OCI-LY7 (cell line): ENCODE measurements at regions not wholly inside any gene's neighbourhood (a gene's known extent, or its start where the extent isn't known, plus 50 kb on each side); places are given as distances from the start of the nearest gene placed in this dataset.
"Not testable (repeated sequence)": the region's sequence is repeated elsewhere in the genome, so short reads cannot be mapped to it uniquely, and the experiment has no call there.

Experiments used
- EZH2phosphoT487 ChIP-seq: fragments of 200-600 bp; sonication (generic); IDR thresholded peaks from 2 replicates; pipeline ENCODE4 v1.6.1; 2018; ENCODE audit warnings: low read depth, borderline replicate concordance, mild to moderate bottlenecking, mixed run types, antibody characterized with exemption, low read length, moderate library complexity, mixed read lengths
- TF ChIP-seq, protein P1 (sequence below): fragments of 200-600 bp; sonication (generic); conservative IDR thresholded peaks from 2 replicates; pipeline ENCODE4 v1.5.1; 2014; ENCODE audit warnings: mild to moderate bottlenecking, antibody characterized with exemption, low read length, moderate library complexity, mixed read lengths

GRCh38 chr1:219704331-219704730 lies 91.4 kb upstream of the ZC3H11B start:
- TF ChIP-seq, protein P1, sequence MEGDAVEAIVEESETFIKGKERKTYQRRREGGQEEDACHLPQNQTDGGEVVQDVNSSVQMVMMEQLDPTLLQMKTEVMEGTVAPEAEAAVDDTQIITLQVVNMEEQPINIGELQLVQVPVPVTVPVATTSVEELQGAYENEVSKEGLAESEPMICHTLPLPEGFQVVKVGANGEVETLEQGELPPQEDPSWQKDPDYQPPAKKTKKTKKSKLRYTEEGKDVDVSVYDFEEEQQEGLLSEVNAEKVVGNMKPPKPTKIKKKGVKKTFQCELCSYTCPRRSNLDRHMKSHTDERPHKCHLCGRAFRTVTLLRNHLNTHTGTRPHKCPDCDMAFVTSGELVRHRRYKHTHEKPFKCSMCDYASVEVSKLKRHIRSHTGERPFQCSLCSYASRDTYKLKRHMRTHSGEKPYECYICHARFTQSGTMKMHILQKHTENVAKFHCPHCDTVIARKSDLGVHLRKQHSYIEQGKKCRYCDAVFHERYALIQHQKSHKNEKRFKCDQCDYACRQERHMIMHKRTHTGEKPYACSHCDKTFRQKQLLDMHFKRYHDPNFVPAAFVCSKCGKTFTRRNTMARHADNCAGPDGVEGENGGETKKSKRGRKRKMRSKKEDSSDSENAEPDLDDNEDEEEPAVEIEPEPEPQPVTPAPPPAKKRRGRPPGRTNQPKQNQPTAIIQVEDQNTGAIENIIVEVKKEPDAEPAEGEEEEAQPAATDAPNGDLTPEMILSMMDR: not testable (repeated sequence)
- TF ChIP-seq EZH2phosphoT487: not testable (repeated sequence)
